IPS-18a (cell line): ENCODE measurements at regions not wholly inside any gene's neighbourhood (a gene's known extent, or its start where the extent isn't known, plus 50 kb on each side); places are given as distances from the start of the nearest gene placed in this dataset.

Experiments
- H3K27ac ChIP-seq: one replicate; pipeline ENCODE4 v1.5.1; 2013; ENCODE audit warnings: low read length
- H3K27me3 ChIP-seq: one replicate; pipeline ENCODE4 v1.6.1; 2013; ENCODE audit warnings: mild to moderate bottlenecking, low read length; ENCODE audit not compliant: control insufficient read depth, insufficient read depth
- H3K36me3 ChIP-seq: one replicate; pipeline ENCODE4 v1.6.1; 2013; ENCODE audit warnings: low read depth, low read length; ENCODE audit not compliant: control insufficient read depth
- H3K4me1 ChIP-seq: one replicate; pipeline ENCODE4 v1.6.1; 2013; ENCODE audit warnings: low read depth, low read length; ENCODE audit not compliant: control insufficient read depth
- H3K4me3 ChIP-seq: one replicate; pipeline ENCODE4 v1.5.1; 2013; ENCODE audit warnings: low read length
- H3K9ac ChIP-seq: one replicate; pipeline ENCODE4 v1.6.1; 2013; ENCODE audit warnings: mild to moderate bottlenecking, low read length, moderate library complexity
- H3K9me3 ChIP-seq: one replicate; pipeline ENCODE4 v1.6.1; 2013; ENCODE audit warnings: low read depth, low read length; ENCODE audit not compliant: control insufficient read depth

- H3K9ac ChIP-seq = peak overlapping the region; percentile 26
- peak overlapping the region; percentile 19 for H3K4me3 ChIP-seq
- H3K9me3 ChIP-seq = no peaks in the 10 kb centered on the region
- no peaks in the 10 kb centered on the region for H3K27me3 ChIP-seq
- H3K36me3 ChIP-seq = no peaks in the 10 kb centered on the region
- H3K27ac ChIP-seq = peak overlapping the region; percentile 73
- peaks cover 31% of the 10 kb centered on the region for H3K4me1 ChIP-seq
Measured at GRCh38 chr6:103872678-103873077, 987.0 kb downstream of the HACE1 start.

- peak overlapping the region; percentile 26 for H3K9ac ChIP-seq
- H3K4me1 ChIP-seq = peaks cover 31% of the 10 kb centered on the region
Measured at GRCh38 chr6:103872233-103872632, 987.5 kb downstream of the HACE1 start.

DNA sequence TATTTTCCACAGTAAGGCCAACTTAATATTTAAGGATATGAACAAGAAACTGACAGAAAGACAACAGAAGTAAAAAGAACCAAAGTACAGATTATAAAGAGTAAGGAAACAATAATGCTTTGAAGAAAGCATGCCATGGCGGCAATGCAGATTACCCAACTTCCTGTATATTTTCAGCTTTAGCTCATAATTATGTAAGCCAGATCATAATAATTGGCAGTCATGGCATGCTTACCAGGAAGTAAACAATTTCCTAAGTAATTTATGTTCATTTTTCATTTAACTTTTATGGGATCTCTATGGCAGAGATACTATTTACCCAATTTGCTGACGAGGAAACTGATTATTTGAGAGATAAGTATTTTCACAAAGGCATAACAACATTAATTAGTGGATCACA lies 988.7 kb downstream of the HACE1 start:
- Histone ChIP-seq H3K27ac (no peak overlapping the region), H3K4me1 (peaks cover 31% of the 10 kb centered on the region), H3K27me3 (no peaks in the 10 kb centered on the region), H3K4me3 (no peak overlapping the region), H3K36me3 (no peaks in the 10 kb centered on the region), H3K9ac (no peak overlapping the region), H3K9me3 (no peaks in the 10 kb centered on the region)

More at GRCh38 chr6:103872233-103872632, 987.5 kb downstream of the HACE1 start:
- Histone ChIP-seq H3K9me3 (no peaks in the 10 kb centered on the region), H3K27me3 (no peaks in the 10 kb centered on the region), H3K27ac (peak overlapping the region; percentile 73), H3K36me3 (no peaks in the 10 kb centered on the region), H3K4me3 (peak overlapping the region; percentile 19)

DNA sequence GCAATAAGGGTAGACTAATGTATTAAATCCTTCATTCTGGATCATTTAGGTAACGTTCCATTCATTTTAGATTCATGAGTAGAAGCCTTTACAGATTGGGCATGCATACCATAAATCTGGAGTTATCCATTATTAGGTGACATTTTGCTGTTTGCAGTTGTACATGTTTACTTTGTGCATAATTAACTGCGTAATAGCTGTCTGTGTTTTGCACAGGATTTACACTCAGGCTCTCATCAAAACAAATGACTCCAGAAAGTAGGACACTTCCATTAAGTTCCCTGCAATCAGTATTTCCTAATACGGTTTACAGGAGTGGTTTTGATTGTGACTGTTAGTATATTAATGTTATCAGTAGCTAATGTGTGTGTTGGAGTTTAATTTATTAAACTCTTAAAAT lies 997.4 kb downstream of the HACE1 start:
- no peaks in the 10 kb centered on the region for H3K4me1 ChIP-seq
- no peak overlapping the region for H3K27ac ChIP-seq
- no peaks in the 10 kb centered on the region for H3K36me3 ChIP-seq
- no peaks in the 10 kb centered on the region for H3K9me3 ChIP-seq
- no peak overlapping the region for H3K9ac ChIP-seq
- H3K27me3 ChIP-seq = no peaks in the 10 kb centered on the region
- H3K4me3 ChIP-seq = no peak overlapping the region

DNA sequence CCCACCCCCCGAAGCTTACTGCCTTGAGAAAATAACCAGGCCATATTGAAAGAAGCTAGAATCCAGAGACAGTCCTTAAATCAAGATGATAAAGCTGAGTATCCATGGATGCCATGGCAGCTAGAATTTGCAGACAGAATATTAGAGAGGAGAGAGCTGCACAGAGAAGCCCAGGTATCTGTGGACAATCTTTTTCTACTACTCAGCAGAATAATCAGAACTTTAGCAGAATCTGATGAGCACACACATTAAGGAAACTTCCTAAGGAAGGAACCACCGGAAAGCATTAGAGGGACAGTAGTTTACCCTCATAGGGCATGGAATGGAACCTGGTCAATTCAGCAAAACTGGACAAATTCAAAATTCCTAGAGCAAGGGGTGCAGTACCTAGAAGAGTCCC lies 1001.7 kb downstream of the HACE1 start:
- no peaks in the 10 kb centered on the region for H3K4me1 ChIP-seq

GRCh38 chr6:103855750-103856149 lies 1004.0 kb downstream of the HACE1 start:
- no peak overlapping the region for H3K27ac ChIP-seq

More for the DNA sequence above, 1001.7 kb downstream of the HACE1 start:
- Histone ChIP-seq H3K9me3 (no peaks in the 10 kb centered on the region), H3K36me3 (no peaks in the 10 kb centered on the region), H3K27me3 (no peaks in the 10 kb centered on the region), H3K4me3 (no peak overlapping the region), H3K27ac (no peak overlapping the region), H3K9ac (no peak overlapping the region)

GRCh38 chr6:103854059-103854458 lies 1005.7 kb downstream of the HACE1 start:
- no peak overlapping the region for H3K4me3 ChIP-seq
- H3K27ac ChIP-seq = no peak overlapping the region
- no peaks in the 10 kb centered on the region for H3K4me1 ChIP-seq
- no peak overlapping the region for H3K9ac ChIP-seq
- H3K9me3 ChIP-seq = no peaks in the 10 kb centered on the region
- H3K27me3 ChIP-seq = no peaks in the 10 kb centered on the region
- H3K36me3 ChIP-seq = no peaks in the 10 kb centered on the region

More at GRCh38 chr6:103855750-103856149, 1004.0 kb downstream of the HACE1 start:
- Histone ChIP-seq H3K4me3 (no peak overlapping the region), H3K4me1 (no peaks in the 10 kb centered on the region), H3K9ac (no peak overlapping the region), H3K36me3 (no peaks in the 10 kb centered on the region), H3K27me3 (no peaks in the 10 kb centered on the region), H3K9me3 (no peaks in the 10 kb centered on the region)

DNA sequence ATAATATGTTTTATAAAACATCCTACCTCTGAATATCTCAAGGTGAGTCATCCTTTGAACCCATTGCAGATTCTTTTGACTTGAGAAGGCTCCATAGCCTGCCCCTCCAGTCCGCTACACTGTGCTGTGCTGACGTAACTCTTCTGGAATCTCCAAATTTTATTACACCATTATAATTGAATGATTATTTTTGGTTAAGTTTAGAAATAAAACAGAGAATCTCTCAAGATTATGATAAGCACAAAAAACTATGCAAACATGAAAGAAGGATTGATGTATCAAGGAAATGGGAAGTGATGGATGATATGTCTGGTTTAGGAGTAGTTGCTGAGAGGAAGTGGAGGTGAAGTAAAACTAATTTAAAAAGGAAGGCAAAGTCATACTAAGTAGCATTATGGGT lies 1021.3 kb downstream of the HACE1 start:
- no peak overlapping the region for H3K4me3 ChIP-seq
- no peaks in the 10 kb centered on the region for H3K27me3 ChIP-seq
- no peaks in the 10 kb centered on the region for H3K36me3 ChIP-seq
- H3K27ac ChIP-seq = no peak overlapping the region
- no peaks in the 10 kb centered on the region for H3K9me3 ChIP-seq
- H3K4me1 ChIP-seq = no peaks in the 10 kb centered on the region
- H3K9ac ChIP-seq = no peak overlapping the region

DNA sequence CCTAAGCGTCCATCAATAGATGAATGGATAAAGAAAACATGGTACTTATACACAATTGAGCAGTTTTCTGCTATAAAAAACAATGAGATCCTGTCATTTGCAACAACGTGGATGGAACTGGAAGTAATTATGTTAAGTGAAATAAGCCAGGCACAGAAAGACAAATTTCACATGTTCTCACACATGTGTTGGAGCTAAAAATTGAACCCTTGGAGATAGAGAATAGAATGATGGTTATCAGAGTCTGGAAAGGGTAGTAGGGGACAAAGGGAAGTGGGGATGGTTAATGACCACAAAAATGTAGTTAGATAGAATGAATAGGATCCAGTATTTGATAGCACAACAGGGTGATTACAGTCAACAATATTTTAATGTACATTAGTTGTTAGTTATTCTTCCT lies 1033.5 kb downstream of the HACE1 start:
- Histone ChIP-seq H3K9ac (no peak overlapping the region), H3K36me3 (no peaks in the 10 kb centered on the region), H3K4me1 (no peaks in the 10 kb centered on the region), H3K27me3 (no peaks in the 10 kb centered on the region), H3K4me3 (no peak overlapping the region), H3K9me3 (no peaks in the 10 kb centered on the region), H3K27ac (no peak overlapping the region)

GRCh38 chr6:103820148-103820547 lies 1039.6 kb downstream of the HACE1 start:
- no peaks in the 10 kb centered on the region for H3K9me3 ChIP-seq

GRCh38 chr6:103819509-103819908 lies 1040.2 kb downstream of the HACE1 start:
- H3K9me3 ChIP-seq = no peaks in the 10 kb centered on the region
- no peak overlapping the region for H3K27ac ChIP-seq
- H3K36me3 ChIP-seq = no peaks in the 10 kb centered on the region
- no peaks in the 10 kb centered on the region for H3K4me1 ChIP-seq
- H3K9ac ChIP-seq = no peak overlapping the region
- H3K4me3 ChIP-seq = no peak overlapping the region
- no peaks in the 10 kb centered on the region for H3K27me3 ChIP-seq

More at GRCh38 chr6:103820148-103820547, 1039.6 kb downstream of the HACE1 start:
- no peaks in the 10 kb centered on the region for H3K27me3 ChIP-seq
- no peak overlapping the region for H3K27ac ChIP-seq
- no peak overlapping the region for H3K4me3 ChIP-seq
- H3K4me1 ChIP-seq = no peaks in the 10 kb centered on the region
- H3K36me3 ChIP-seq = no peaks in the 10 kb centered on the region
- no peak overlapping the region for H3K9ac ChIP-seq

GRCh38 chr6:103812970-103813369 lies 1046.7 kb downstream of the HACE1 start:
- no peaks in the 10 kb centered on the region for H3K27me3 ChIP-seq
- no peaks in the 10 kb centered on the region for H3K9me3 ChIP-seq
- H3K9ac ChIP-seq = no peak overlapping the region
- no peak overlapping the region for H3K27ac ChIP-seq
- H3K4me3 ChIP-seq = no peak overlapping the region
- no peaks in the 10 kb centered on the region for H3K4me1 ChIP-seq
- no peaks in the 10 kb centered on the region for H3K36me3 ChIP-seq
